ENCODE measurements at regions not wholly inside any gene's neighbourhood (a gene's known extent, or its start where the extent isn't known, plus 50 kb on each side); places are given as distances from the start of the nearest gene placed in this dataset.

GRCh38 chr12:77167801-77168200 lies 102.4 kb upstream of the E2F7 start:
- Histone ChIP-seq H3K27me3 (no peaks in the 10 kb centered on the region), H4K20me1 (ENCODE audit: low read depth) (no peaks in the 10 kb centered on the region), H3K27ac (no peak overlapping the region), H3K4me1 (peaks cover 24% of the 10 kb centered on the region), H2AFZ (replicated peaks) (no peak overlapping the region), H3K4me2 (no peak overlapping the region), H3F3A (ENCODE audit: low read depth) (no peaks in the 10 kb centered on the region), H3K79me2 (ENCODE audit: low read depth) (no peaks in the 10 kb centered on the region), H3K9ac (no peak overlapping the region), H3K4me3 (no peak overlapping the region), H3K36me3 (no peaks in the 10 kb centered on the region), H3K9me3 (ENCODE audit: low read depth) (no peaks in the 10 kb centered on the region)
- H3K36me3 Mint-ChIP-seq, result peaks cover 3% of the 10 kb centered on the region
- H3K27me3 Mint-ChIP-seq (ENCODE audit: insufficient read depth, low read depth), result peaks cover 3% of the 10 kb centered on the region
- H3K4me3 Mint-ChIP-seq, result no peak overlapping the region
- H3K4me1 Mint-ChIP-seq, result peaks cover 20% of the 10 kb centered on the region
- DNase-seq (ENCODE audit: low spot score), result no peak
- H3K9me3 Mint-ChIP-seq, result peaks cover 8% of the 10 kb centered on the region
- no peak overlapping the region for H3K27ac Mint-ChIP-seq
- no peak for TF ChIP-seq EZH2phosphoT487 (IDR thresholded peaks at IDR 0.05)
- TF ChIP-seq CTCF (IDR thresholded peaks at IDR 0.05), result no peak

GRCh38 chr12:77166696-77167095 lies 101.3 kb upstream of the E2F7 start:
- no peaks in the 10 kb centered on the region for H3K36me3 ChIP-seq

DNA sequence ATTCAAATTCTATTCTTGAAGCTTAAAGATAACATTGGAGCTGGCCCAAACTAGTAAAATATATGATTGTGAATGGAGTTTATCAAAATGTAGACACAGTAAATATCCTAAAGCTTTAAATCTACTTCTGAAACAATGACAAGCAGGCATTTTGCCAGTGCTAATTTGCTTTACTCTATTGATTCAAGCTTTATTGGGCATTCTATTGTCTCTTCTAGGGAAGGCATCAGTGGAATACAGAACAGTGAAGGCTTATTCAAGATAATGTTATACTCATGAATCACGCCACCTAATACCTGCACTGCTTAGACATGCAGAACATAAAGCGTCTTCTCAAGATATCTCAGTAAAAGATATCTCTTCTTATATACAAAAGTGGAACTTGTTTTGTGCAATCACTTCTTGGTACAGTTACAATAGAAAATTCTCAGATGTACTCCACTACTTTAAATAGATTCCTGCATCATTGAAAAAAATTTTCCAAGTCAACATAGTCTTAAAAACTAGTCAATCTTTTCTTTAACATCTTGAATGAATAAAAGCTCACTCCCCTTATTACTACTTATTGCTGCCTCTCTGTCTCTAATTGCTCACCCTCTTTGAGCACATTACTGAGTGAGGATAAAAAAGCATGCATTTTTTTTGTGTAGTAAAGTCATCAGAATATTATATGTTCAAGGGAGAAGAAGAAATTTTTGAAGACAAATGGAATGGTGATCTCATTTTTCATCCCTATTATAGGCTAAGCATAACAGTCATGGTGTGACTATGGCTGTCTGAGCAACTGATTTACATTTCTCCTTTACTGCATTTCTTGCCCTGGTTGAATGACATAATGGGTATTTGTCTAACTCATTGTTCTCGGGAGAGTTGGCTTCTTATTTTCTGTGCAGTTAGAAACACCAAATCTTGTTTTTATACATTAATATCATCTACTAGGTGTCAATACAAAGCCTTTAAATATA lies 98.0 kb upstream of the E2F7 start:
- no peak for DNase-seq (ENCODE audit: low spot score)
- Mint-ChIP-seq H3K9me3 (peaks cover 7% of the 10 kb centered on the region), H3K27me3 (ENCODE audit: insufficient read depth, low read depth) (peaks cover 3% of the 10 kb centered on the region), H3K27ac (peak overlapping the region; percentile 80), H3K4me1 (peaks cover 37% of the 10 kb centered on the region), H3K36me3 (peaks cover 3% of the 10 kb centered on the region), H3K4me3 (no peak overlapping the region)
- H3K36me3 ChIP-seq, result no peaks in the 10 kb centered on the region
- no peaks in the 10 kb centered on the region for H4K20me1 ChIP-seq (ENCODE audit: low read depth)
- H3K9ac ChIP-seq, result no peak overlapping the region
- H3K4me1 ChIP-seq, result peaks cover 41% of the 10 kb centered on the region
- no peaks in the 10 kb centered on the region for H3K27me3 ChIP-seq
- TF ChIP-seq EZH2phosphoT487 (IDR thresholded peaks at IDR 0.05) (no peak), EZH2 (IDR thresholded peaks at IDR 0.05) (no peak), CTCF (IDR thresholded peaks at IDR 0.05) (no peak)
- peaks cover 11% of the 10 kb centered on the region for H3F3A ChIP-seq (ENCODE audit: low read depth)
- no peak overlapping the region for H3K27ac ChIP-seq
- no peaks in the 10 kb centered on the region for H3K79me2 ChIP-seq (ENCODE audit: low read depth)
- peak overlapping the region; percentile 39 for H3K4me2 ChIP-seq
- H3K4me3 ChIP-seq, result no peak overlapping the region
- H3K9me3 ChIP-seq (ENCODE audit: low read depth), result no peaks in the 10 kb centered on the region
- H2AFZ ChIP-seq (replicated peaks), result no peak overlapping the region

More at GRCh38 chr12:77166696-77167095, 101.3 kb upstream of the E2F7 start:
- peaks cover 23% of the 10 kb centered on the region for H3K4me1 Mint-ChIP-seq
- no peak for TF ChIP-seq EZH2phosphoT487 (IDR thresholded peaks at IDR 0.05)
- no peak for TF ChIP-seq EZH2 (IDR thresholded peaks at IDR 0.05)
- no peak for TF ChIP-seq CTCF (IDR thresholded peaks at IDR 0.05)
- H3K27me3 Mint-ChIP-seq (ENCODE audit: insufficient read depth, low read depth), result peaks cover 3% of the 10 kb centered on the region
- Histone ChIP-seq H3K4me1 (peaks cover 30% of the 10 kb centered on the region), H3K9me3 (ENCODE audit: low read depth) (no peaks in the 10 kb centered on the region), H3K79me2 (ENCODE audit: low read depth) (no peaks in the 10 kb centered on the region), H3K9ac (no peak overlapping the region), H3K27ac (no peak overlapping the region), H3K27me3 (no peaks in the 10 kb centered on the region), H3F3A (ENCODE audit: low read depth) (peaks cover 8% of the 10 kb centered on the region), H2AFZ (replicated peaks) (no peak overlapping the region), H3K4me2 (no peak overlapping the region), H3K4me3 (no peak overlapping the region), H4K20me1 (ENCODE audit: low read depth) (no peaks in the 10 kb centered on the region)
- H3K36me3 Mint-ChIP-seq, result peaks cover 3% of the 10 kb centered on the region
- H3K9me3 Mint-ChIP-seq, result peaks cover 5% of the 10 kb centered on the region
- no peak overlapping the region for H3K27ac Mint-ChIP-seq
- H3K4me3 Mint-ChIP-seq, result no peak overlapping the region
- DNase-seq (ENCODE audit: low spot score), result no peak

Data from neural progenitor cell (in vitro differentiated cells).